HepG2 (cell line): ENCODE measurements at regions not wholly inside any gene's neighbourhood (a gene's known extent, or its start where the extent isn't known, plus 50 kb on each side); places are given as distances from the start of the nearest gene placed in this dataset.

ENCODE experiments used
- ATAC-seq: fragments of 200-7000 bp; cut with Tn5 transposase; 3 replicates; pipeline ENCODE4 v1.9.1; 2020; ENCODE audit warnings: mild to moderate bottlenecking, moderate library complexity
- BruUV-seq: library from RNA; stranded (reverse); fragments of 400-500 nt; replicated peaks from 2 replicates; lab custom pipeline; 2021; lab: Mats Ljungman, UMichigan
- CTCF ChIA-PET: fragments of 300-600 bp; formaldehyde crosslinking; extraction: SDS; loops from one replicate; lab custom pipeline; 2021; ENCODE audit warnings: low total read pairs, inconsistent platforms, low intra/inter-chr PET ratio; lab: Yijun Ruan, JAX
- POLR2A ChIA-PET: fragments of 350-600 bp; sonication (Branson Sonifier 250); formaldehyde crosslinking; loops from one replicate; lab custom pipeline; 2020; ENCODE audit warnings: antibody characterized with exemption, inconsistent platforms; lab: Yijun Ruan, JAX
- DNase-seq: peaks from one replicate; pipeline ENCODE4 v3.0.0-alpha.2; 2015; ENCODE audit warnings: low spot score
- FAIRE-seq: peaks from 3 replicates; lab custom pipeline; 2011; peaks lifted over from hg19 to GRCh38; lab: Jason Lieb, UNC
- H2AFZ ChIP-seq: one replicate; pipeline ENCODE4 v1.6.1; 2011; ENCODE audit warnings: low read length, inconsistent platforms
- H3K27ac ChIP-seq: fragments of 300-600 bp; 3 replicates; pipeline ENCODE4 v1.8.0; 2011; ENCODE audit warnings: mixed run types, mild to moderate bottlenecking, mixed read lengths, low read length, inconsistent platforms; ENCODE audit not compliant: insufficient read depth; ENCODE audit errors: extremely low read length
- H3K27me3 ChIP-seq, 2 experiments: fragments of 200-600 bp in 1 of 2; 2 replicates in 1 of 2; 3 replicates in 1 of 2; pipeline versions ENCODE4 v1.6.0 to v1.8.0; 2011; ENCODE audit warnings: low read length in 2 of 2, mild to moderate bottlenecking in 2 of 2, moderate library complexity in 2 of 2, inconsistent platforms in 1 of 2; ENCODE audit not compliant: insufficient read depth in 2 of 2, control insufficient read depth in 1 of 2
- H3K36me3 ChIP-seq, 2 experiments: fragments of 200-600 bp in 1 of 2; replicated peaks in 1 of 2; 2 replicates in 1 of 2; 3 replicates in 1 of 2; pipeline versions ENCODE4 v1.5.1 to v1.8.0; 2011; ENCODE audit warnings: low read length in 2 of 2, inconsistent platforms in 1 of 2; ENCODE audit not compliant: insufficient read depth in 2 of 2, control insufficient read depth in 1 of 2
- H3K4me1 ChIP-seq: 2 replicates; pipeline ENCODE4 v1.5.1; 2012; ENCODE audit warnings: low read length, inconsistent platforms; ENCODE audit not compliant: insufficient read depth
- H3K4me2 ChIP-seq: 2 replicates; pipeline ENCODE4 v1.6.0; 2011; ENCODE audit warnings: low read depth, low read length, inconsistent platforms
- H3K4me3 ChIP-seq, 3 experiments: fragments of 200-600 bp in 1 of 3; sonication (generic), shearing (Covaris generic) in 1 of 3; replicated peaks in 1 of 3; 2 replicates each; pipeline ENCODE4 v1.5.1; 2011 to 2016; ENCODE audit warnings: low read length in 3 of 3, inconsistent platforms in 2 of 3, low read depth in 2 of 3, mild to moderate bottlenecking in 2 of 3, control low read depth in 1 of 3, mixed read lengths in 1 of 3; ENCODE audit not compliant: insufficient read depth in 1 of 3
- H3K79me2 ChIP-seq: one replicate; pipeline ENCODE4 v1.6.1; 2011; ENCODE audit warnings: low read length, inconsistent platforms; ENCODE audit not compliant: insufficient read depth
- H3K9ac ChIP-seq: 2 replicates; pipeline ENCODE4 v1.6.0; 2011; ENCODE audit warnings: mild to moderate bottlenecking, low read depth, low read length, inconsistent platforms; ENCODE audit not compliant: insufficient read depth
- H3K9me3 ChIP-seq: 2 replicates; pipeline ENCODE4 v1.5.1; 2012; ENCODE audit warnings: mild to moderate bottlenecking, low read length
- H4K20me1 ChIP-seq: 2 replicates; pipeline ENCODE4 v1.6.0; 2011; ENCODE audit warnings: inconsistent platforms, mild to moderate bottlenecking, low read length, moderate library complexity; ENCODE audit not compliant: insufficient read depth
- FOXA1 ChIP-seq, 2 experiments: fragments of 450-650 bp in 1 of 2; sonication (generic) in 1 of 2; formaldehyde crosslinking in 1 of 2; IDR thresholded peaks; 2 replicates each; pipeline versions ENCODE4 v1.4.0 to v1.6.1; 2016 to 2020; ENCODE audit warnings: missing genetic modification reagents in 1 of 2
- FOXK1 ChIP-seq: sonication (generic); formaldehyde crosslinking; IDR thresholded peaks from 2 replicates; pipeline ENCODE4 v1.4.0; 2020; ENCODE audit warnings: low read depth, missing genetic modification reagents, borderline replicate concordance
- GTF2F1 ChIP-seq: fragments of 150-350 bp; IDR thresholded peaks from 2 replicates; pipeline ENCODE4 v1.6.1; 2014; ENCODE audit warnings: low read length
- HMGXB3 ChIP-seq: sonication (generic); formaldehyde crosslinking; IDR thresholded peaks from 2 replicates; pipeline ENCODE4 v1.4.0; 2020; ENCODE audit warnings: missing genetic modification reagents, borderline replicate concordance
- HNRNPL ChIP-seq: fragments of 200-400 bp; formaldehyde crosslinking; IDR thresholded peaks from 2 replicates; pipeline ENCODE4 v1.6.1; 2017; ENCODE audit warnings: mild to moderate bottlenecking, low read depth, low read length
- IKZF5 ChIP-seq: IDR thresholded peaks from 2 replicates; pipeline ENCODE4 v1.6.1; 2018; ENCODE audit warnings: missing genetic modification reagents, mild to moderate bottlenecking, missing compliant biosample characterization
- PCBP1 ChIP-seq: fragments of 200-400 bp; formaldehyde crosslinking; IDR thresholded peaks from 2 replicates; pipeline ENCODE4 v1.6.1; 2017; ENCODE audit warnings: mild to moderate bottlenecking, low read depth, low read length, borderline replicate concordance
- SATB2 ChIP-seq: sonication (generic); formaldehyde crosslinking; IDR thresholded peaks from 2 replicates; pipeline ENCODE4 v1.5.0; 2020; ENCODE audit warnings: missing genetic modification reagents
- SIN3A ChIP-seq: IDR thresholded peaks from 2 replicates; pipeline ENCODE4 v1.6.1; 2011; ENCODE audit warnings: low read depth, mild to moderate bottlenecking, control low read depth, low read length, borderline replicate concordance
- SP2 ChIP-seq: sonication (generic); formaldehyde crosslinking; IDR thresholded peaks from 2 replicates; pipeline ENCODE4 v1.5.1; 2020; ENCODE audit warnings: mild to moderate bottlenecking, missing genetic modification reagents
- THRA ChIP-seq: sonication (generic); formaldehyde crosslinking; IDR thresholded peaks from 2 replicates; pipeline ENCODE4 v1.4.0; 2020; ENCODE audit warnings: missing genetic modification reagents, borderline replicate concordance
- ZNF3 ChIP-seq: IDR thresholded peaks from 2 replicates; pipeline ENCODE4 v1.7.0; 2017; ENCODE audit warnings: inconsistent platforms
- ZNF446 ChIP-seq: sonication (generic); formaldehyde crosslinking; IDR thresholded peaks from 2 replicates; pipeline ENCODE4 v1.5.0; 2020; ENCODE audit warnings: mild to moderate bottlenecking, missing genetic modification reagents
- ZNF746 ChIP-seq: sonication (generic); formaldehyde crosslinking; IDR thresholded peaks from 2 replicates; pipeline ENCODE4 v1.8.0; 2022; ENCODE audit warnings: mild to moderate bottlenecking, missing genetic modification reagents
- WGBS: methylation state at CpG from one replicate; pipeline ENCODE4 v1.1.6; 2017; ENCODE audit warnings: low lambda C conversion rate; 5-methylcytosine and 5-hydroxymethylcytosine counted together
- in situ Hi-C: cut with HindIII; loops from 2 replicates; pipeline ENCODE4 v1.10.0; 2017; ENCODE audit warnings: low pct_unique_long_range_greater_than_20kb; ENCODE audit not compliant: extremely low pct_ligation_motif_present
- intact Hi-C: fragments of 100-400 bp; cut with micrococcal nuclease; formaldehyde crosslinking; loops from one replicate; pipeline ENCODE4 v1.10.0; 2022; ENCODE audit not compliant: unreplicated experiment
- TF ChIP-seq, protein P1 (sequence below): sonication (generic); formaldehyde crosslinking; IDR thresholded peaks from 2 replicates; pipeline ENCODE4 v1.8.0; 2022; ENCODE audit warnings: missing genetic modification reagents, mild to moderate bottlenecking, inconsistent platforms, borderline replicate concordance

DNA sequence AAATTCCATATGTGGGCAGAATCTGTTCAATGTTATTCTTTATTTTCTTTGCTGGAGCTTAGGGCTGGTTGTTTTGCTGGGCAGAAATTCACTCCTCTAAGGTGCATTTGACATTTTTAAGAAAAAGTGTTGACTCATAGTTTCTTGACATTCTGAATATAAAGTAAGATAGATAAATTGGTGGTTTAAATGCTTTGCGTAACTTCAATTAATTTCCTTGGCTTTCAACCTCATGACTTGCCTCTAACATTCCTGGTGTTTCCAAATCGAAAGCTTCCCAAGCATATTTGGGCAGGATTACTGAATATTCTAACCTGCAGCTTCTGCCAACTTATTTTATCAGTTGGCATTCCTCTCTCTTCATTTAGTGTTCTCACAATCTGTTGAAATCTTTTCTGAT, 718.7 kb upstream of the ADGRB3 start (continued):
- TF ChIP-seq FOXA1 (IDR thresholded peaks at IDR 0.05), result no peak
- no peak for TF ChIP-seq FOXA1 (CRISPR knock-in tag; IDR thresholded peaks at IDR 0.05)
- TF ChIP-seq ZNF746 (CRISPR knock-in tag), result no peak
- TF ChIP-seq THRA (CRISPR knock-in tag), result no peak
- no peak for TF ChIP-seq FOXK1 (CRISPR knock-in tag)

DNA sequence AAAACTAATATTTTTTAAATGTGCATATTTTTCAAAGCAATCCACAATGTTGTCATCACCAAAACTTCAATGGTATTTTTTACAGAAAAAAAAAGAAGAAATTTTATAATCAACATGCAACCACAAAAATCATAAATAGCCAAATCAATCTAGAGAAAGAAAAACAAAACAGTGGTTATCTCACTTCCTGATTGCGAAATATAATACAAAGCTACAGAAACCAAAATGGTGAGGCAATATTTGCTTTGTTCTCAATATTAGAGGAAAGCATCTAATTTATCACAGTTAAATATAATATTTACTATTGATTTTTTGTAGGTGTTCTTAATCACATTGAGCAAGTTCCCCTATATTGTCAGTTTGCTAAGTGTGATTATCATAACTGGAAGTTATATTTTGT, 720.7 kb upstream of the ADGRB3 start:
- no peaks in the 10 kb centered on the region for H3K4me1 ChIP-seq
- no peak for FAIRE-seq
- no peak overlapping the region for H2AFZ ChIP-seq
- peaks cover 4% of the 10 kb centered on the region; the same call in 1 of the 2 replicates for H3K9me3 ChIP-seq
- no peak overlapping the region for H3K4me2 ChIP-seq
- intact Hi-C loops, result no loop called here
- no TSS peak for BruUV-seq
- H3K27ac ChIP-seq, result no peak overlapping the region
- H3K36me3 ChIP-seq, result no peaks in the 10 kb centered on the region
- no peaks in the 10 kb centered on the region for H4K20me1 ChIP-seq
- H3K27me3 ChIP-seq, result no peaks in the 10 kb centered on the region
- ChIA-PET CTCF (no interaction called here), POLR2A (no interaction called here)
- DNase-seq, result no peak
- H3K9ac ChIP-seq, result no peak overlapping the region
- in situ Hi-C loops, result no loop called here
- ATAC-seq, result no peak
- H3K4me3 ChIP-seq, result no peak overlapping the region
- WGBS, result 0% methylated on average over 1 of the region's 1 CpG
- no peaks in the 10 kb centered on the region for H3K79me2 ChIP-seq
- TF ChIP-seq SATB2, result no peak
- TF ChIP-seq SIN3A, result no peak
- TF ChIP-seq GTF2F1, result no peak
- TF ChIP-seq, protein P1, sequence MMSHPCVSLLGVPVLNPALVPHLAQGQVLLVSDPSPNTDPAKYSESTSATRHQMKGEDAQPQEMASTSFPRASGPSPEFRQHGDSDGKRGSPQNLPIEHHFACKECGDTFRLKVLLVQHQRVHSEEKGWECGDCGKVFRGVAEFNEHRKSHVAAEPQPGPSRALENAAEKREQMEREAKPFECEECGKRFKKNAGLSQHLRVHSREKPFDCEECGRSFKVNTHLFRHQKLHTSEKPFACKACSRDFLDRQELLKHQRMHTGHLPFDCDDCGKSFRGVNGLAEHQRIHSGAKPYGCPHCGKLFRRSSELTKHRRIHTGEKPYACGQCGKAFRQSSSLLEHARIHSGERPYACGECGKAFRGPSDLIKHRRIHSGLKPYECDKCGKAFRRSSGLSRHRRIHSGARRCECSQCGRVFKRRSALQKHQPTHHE (CRISPR knock-in tag), result no peak
- TF ChIP-seq IKZF5 (CRISPR knock-in tag), result no peak
- no peak for TF ChIP-seq ZNF446 (CRISPR knock-in tag)
- TF ChIP-seq SP2 (CRISPR knock-in tag), result no peak
- TF ChIP-seq HMGXB3 (CRISPR knock-in tag), result no peak
- no peak for TF ChIP-seq ZNF3 (CRISPR knock-in tag)
- no peak for TF ChIP-seq PCBP1
- TF ChIP-seq HNRNPL, result no peak
